HepG2 (cell line): ENCODE measurements at regions not wholly inside any gene's neighbourhood (a gene's known extent, or its start where the extent isn't known, plus 50 kb on each side); places are given as distances from the start of the nearest gene placed in this dataset.
A peak's percentile ranks its signal among the peaks of the same experiment; 100 is the strongest.

Experiments used
- EP300 ChIP-seq, 3 experiments: sonication (generic) in 1 of 3; formaldehyde crosslinking in 1 of 3; IDR thresholded peaks; 2 replicates each; pipeline versions ENCODE4 v1.5.1 to v1.6.1; 2011 to 2020; ENCODE audit warnings: low read depth in 2 of 3, low read length in 2 of 3, borderline replicate concordance in 1 of 3, improper control_type of control experiment in 1 of 3, mild to moderate bottlenecking in 1 of 3, missing genetic modification reagents in 1 of 3, moderate library complexity in 1 of 3
- ERF ChIP-seq: IDR thresholded peaks from 2 replicates; pipeline ENCODE4 v1.6.1; 2018; ENCODE audit warnings: missing biosample characterization, missing genetic modification reagents
- FOXA3 ChIP-seq: IDR thresholded peaks from 2 replicates; pipeline ENCODE4 v1.6.1; 2016; ENCODE audit warnings: missing genetic modification reagents, missing compliant biosample characterization
- GATAD1 ChIP-seq: IDR thresholded peaks from 2 replicates; pipeline ENCODE4 v1.6.1; 2016; ENCODE audit warnings: missing genetic modification reagents, missing compliant biosample characterization
- GZF1 ChIP-seq: sonication (generic); formaldehyde crosslinking; IDR thresholded peaks from 2 replicates; pipeline ENCODE4 v1.5.1; 2020; ENCODE audit warnings: mild to moderate bottlenecking, missing genetic modification reagents
- HMGXB4 ChIP-seq, 2 experiments: sonication (generic) in 1 of 2; formaldehyde crosslinking in 1 of 2; IDR thresholded peaks; 2 replicates each; pipeline versions ENCODE4 v1.4.0 to v1.6.1; 2018 to 2020; ENCODE audit warnings: missing genetic modification reagents in 2 of 2, borderline replicate concordance in 1 of 2, low read depth in 1 of 2, mild to moderate bottlenecking in 1 of 2, missing biosample characterization in 1 of 2
- PATZ1 ChIP-seq: sonication (generic); formaldehyde crosslinking; IDR thresholded peaks from 2 replicates; pipeline ENCODE4 v1.4.0; 2020; ENCODE audit warnings: missing genetic modification reagents
- RAD21 ChIP-seq: fragments of 450-650 bp; formaldehyde crosslinking; IDR thresholded peaks from 2 replicates; pipeline ENCODE4 v1.5.0; 2020; ENCODE audit warnings: mild to moderate bottlenecking
- SMAD9 ChIP-seq: sonication (generic); formaldehyde crosslinking; IDR thresholded peaks from 2 replicates; pipeline ENCODE4 v1.5.1; 2020; ENCODE audit warnings: mild to moderate bottlenecking, missing genetic modification reagents
- SP4 ChIP-seq: sonication (generic); formaldehyde crosslinking; IDR thresholded peaks from 2 replicates; pipeline ENCODE4 v1.8.1; 2023; ENCODE audit warnings: mild to moderate bottlenecking, missing genetic modification reagents
- ZBTB49 ChIP-seq: sonication (generic); formaldehyde crosslinking; IDR thresholded peaks from 2 replicates; pipeline ENCODE4 v1.4.0; 2020; ENCODE audit warnings: missing genetic modification reagents, borderline replicate concordance
- ZNF430 ChIP-seq: sonication (generic); formaldehyde crosslinking; IDR thresholded peaks from 2 replicates; pipeline ENCODE4 v1.9.0; 2021; ENCODE audit warnings: mild to moderate bottlenecking, missing genetic modification reagents
- ZNF589 ChIP-seq: sonication (generic); formaldehyde crosslinking; conservative IDR thresholded peaks from 2 replicates; pipeline ENCODE4 v1.8.0; 2022; ENCODE audit warnings: mild to moderate bottlenecking, moderate library complexity, missing genetic modification reagents
- ZNF670 ChIP-seq: sonication (generic); formaldehyde crosslinking; IDR thresholded peaks from 2 replicates; pipeline ENCODE4 v1.8.0; 2022; ENCODE audit warnings: mild to moderate bottlenecking, missing genetic modification reagents, borderline replicate concordance
- ZNF737 ChIP-seq: sonication (generic); formaldehyde crosslinking; IDR thresholded peaks from 2 replicates; pipeline ENCODE4 v1.5.0; 2020; ENCODE audit warnings: missing genetic modification reagents, mild to moderate bottlenecking, borderline replicate concordance
- ZNF841 ChIP-seq: sonication (generic); formaldehyde crosslinking; IDR thresholded peaks from 2 replicates; pipeline ENCODE4 v1.8.1; 2023; ENCODE audit warnings: missing genetic modification reagents, borderline replicate concordance
- TF ChIP-seq, protein P1 (sequence below): sonication (generic); formaldehyde crosslinking; IDR thresholded peaks from 2 replicates; pipeline ENCODE4 v1.5.1; 2020; ENCODE audit warnings: mild to moderate bottlenecking, missing genetic modification reagents, moderate library complexity

- TF ChIP-seq, protein P1, sequence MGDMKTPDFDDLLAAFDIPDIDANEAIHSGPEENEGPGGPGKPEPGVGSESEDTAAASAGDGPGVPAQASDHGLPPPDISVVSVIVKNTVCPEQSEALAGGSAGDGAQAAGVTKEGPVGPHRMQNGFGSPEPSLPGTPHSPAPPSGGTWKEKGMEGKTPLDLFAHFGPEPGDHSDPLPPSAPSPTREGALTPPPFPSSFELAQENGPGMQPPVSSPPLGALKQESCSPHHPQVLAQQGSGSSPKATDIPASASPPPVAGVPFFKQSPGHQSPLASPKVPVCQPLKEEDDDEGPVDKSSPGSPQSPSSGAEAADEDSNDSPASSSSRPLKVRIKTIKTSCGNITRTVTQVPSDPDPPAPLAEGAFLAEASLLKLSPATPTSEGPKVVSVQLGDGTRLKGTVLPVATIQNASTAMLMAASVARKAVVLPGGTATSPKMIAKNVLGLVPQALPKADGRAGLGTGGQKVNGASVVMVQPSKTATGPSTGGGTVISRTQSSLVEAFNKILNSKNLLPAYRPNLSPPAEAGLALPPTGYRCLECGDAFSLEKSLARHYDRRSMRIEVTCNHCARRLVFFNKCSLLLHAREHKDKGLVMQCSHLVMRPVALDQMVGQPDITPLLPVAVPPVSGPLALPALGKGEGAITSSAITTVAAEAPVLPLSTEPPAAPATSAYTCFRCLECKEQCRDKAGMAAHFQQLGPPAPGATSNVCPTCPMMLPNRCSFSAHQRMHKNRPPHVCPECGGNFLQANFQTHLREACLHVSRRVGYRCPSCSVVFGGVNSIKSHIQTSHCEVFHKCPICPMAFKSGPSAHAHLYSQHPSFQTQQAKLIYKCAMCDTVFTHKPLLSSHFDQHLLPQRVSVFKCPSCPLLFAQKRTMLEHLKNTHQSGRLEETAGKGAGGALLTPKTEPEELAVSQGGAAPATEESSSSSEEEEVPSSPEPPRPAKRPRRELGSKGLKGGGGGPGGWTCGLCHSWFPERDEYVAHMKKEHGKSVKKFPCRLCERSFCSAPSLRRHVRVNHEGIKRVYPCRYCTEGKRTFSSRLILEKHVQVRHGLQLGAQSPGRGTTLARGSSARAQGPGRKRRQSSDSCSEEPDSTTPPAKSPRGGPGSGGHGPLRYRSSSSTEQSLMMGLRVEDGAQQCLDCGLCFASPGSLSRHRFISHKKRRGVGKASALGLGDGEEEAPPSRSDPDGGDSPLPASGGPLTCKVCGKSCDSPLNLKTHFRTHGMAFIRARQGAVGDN (CRISPR knock-in tag) = peak; percentile 74
- TF ChIP-seq EP300 (IDR thresholded peaks at IDR 0.05; ENCODE audit: low read depth in 2 of 2, low read length in 2 of 2) (peak in 1 of 2 experiments; percentile 63; a peak in 2 of 4 replicates), EP300 (CRISPR knock-in tag; IDR thresholded peaks at IDR 0.05; ENCODE audit: borderline replicate concordance) (no peak), ERF (CRISPR knock-in tag) (0 out of 2 replicates have a peak, but pooled peaks have one; percentile 42), ZNF737 (CRISPR knock-in tag) (no peak), GZF1 (CRISPR knock-in tag) (no peak), FOXA3 (CRISPR knock-in tag) (0 out of 2 replicates have a peak, but pooled peaks have one; percentile 45), ZNF841 (no peak), ZBTB49 (CRISPR knock-in tag) (no peak), SMAD9 (CRISPR knock-in tag) (no peak), RAD21 (CRISPR knock-in tag) (peak; percentile 82), ZNF430 (0 out of 2 replicates have a peak, but pooled peaks have one; percentile 12), HMGXB4 (CRISPR knock-in tag; IDR thresholded peaks at IDR 0.05; ENCODE audit: borderline replicate concordance in 1 of 2, low read depth in 1 of 2) (peak; percentile 75 to 79; a peak in 2 of 4 replicates), ZNF670 (no peak), ZNF589 (CRISPR knock-in tag) (no peak), PATZ1 (CRISPR knock-in tag) (peak; percentile 42; the same call in 1 of the 2 replicates), SP4 (no peak), GATAD1 (no peak)
Measured at GRCh38 chr15:70584838-70585706, 178.3 kb downstream of the UACA start (continued).
